GM10248 (cell line): ENCODE measurements at regions not wholly inside any gene's neighbourhood (a gene's known extent, or its start where the extent isn't known, plus 50 kb on each side); places are given as distances from the start of the nearest gene placed in this dataset.

Experiments used
- CTCF ChIA-PET: fragments of 300-600 bp; sonication (Branson Sonifier 250); formaldehyde crosslinking; extraction: SDS; loops from one replicate; lab custom pipeline; 2021; ENCODE audit warnings: antibody characterized with exemption; lab: Yijun Ruan, JAX
- POLR2A ChIA-PET: fragments of 350-650 bp; sonication (Branson Sonifier 250); formaldehyde crosslinking; extraction: SDS; loops from one replicate; lab custom pipeline; 2020; ENCODE audit warnings: antibody characterized with exemption; lab: Yijun Ruan, JAX
- DNase-seq: peaks from one replicate; pipeline ENCODE4 v3.0.0; 2012; ENCODE audit errors: extremely low spot score
- CTCF ChIP-seq: IDR thresholded peaks from 2 replicates; pipeline ENCODE4 v1.5.1; 2012; ENCODE audit warnings: mild to moderate bottlenecking, low read depth; ENCODE audit errors: extremely low read depth, missing control alignments, control extremely low read depth

- no peak for DNase-seq
- POLR2A ChIA-PET = no interaction called here
- no peak for TF ChIP-seq CTCF
- CTCF ChIA-PET = no interaction called here
These were observed 324.5 kb upstream of the RPS6KA3 start for GRCh38 chrX:20591246-20591645.

- no peak for DNase-seq
- TF ChIP-seq CTCF = no peak
- ChIA-PET POLR2A (no interaction called here), CTCF (no interaction called here)
These were observed 319.1 kb upstream of the RPS6KA3 start for GRCh38 chrX:20585782-20586181.

- ChIA-PET POLR2A (no interaction called here), CTCF (interaction anchor here (0.8 kb wide), 1 partner anchor 8 kb away, joined by 3 read pairs; no protein-coding TSS in a partner anchor)
- no peak for DNase-seq
- no peak for TF ChIP-seq CTCF
These were observed 304.9 kb upstream of the RPS6KA3 start for GRCh38 chrX:20571611-20572010.

- no peak for DNase-seq
- TF ChIP-seq CTCF = no peak
- POLR2A ChIA-PET = no interaction called here
- CTCF ChIA-PET = no interaction called here
These were observed 300.4 kb upstream of the RPS6KA3 start for GRCh38 chrX:20567108-20567507.

- CTCF ChIA-PET = no interaction called here
These were observed 280.9 kb upstream of the RPS6KA3 start for GRCh38 chrX:20547611-20548051.

GRCh38 chrX:20545538-20545937, 278.8 kb upstream of the RPS6KA3 start:
- DNase-seq = no peak
- no peak for TF ChIP-seq CTCF
- POLR2A ChIA-PET = no interaction called here
- CTCF ChIA-PET = no interaction called here

More at GRCh38 chrX:20547611-20548051, 280.9 kb upstream of the RPS6KA3 start:
- DNase-seq = peak; percentile 3
- POLR2A ChIA-PET = no interaction called here
- no peak for TF ChIP-seq CTCF

- POLR2A ChIA-PET = no interaction called here
- CTCF ChIA-PET = no interaction called here
- no peak for DNase-seq
- TF ChIP-seq CTCF = no peak
These were observed 275.4 kb upstream of the RPS6KA3 start for GRCh38 chrX:20542072-20542471.
